ENCODE measurements at regions not wholly inside any gene's neighbourhood (a gene's known extent, or its start where the extent isn't known, plus 50 kb on each side); places are given as distances from the start of the nearest gene placed in this dataset.

- Mint-ChIP-seq H3K4me1 (peaks cover 24% of the 10 kb centered on the region), H3K36me3 (ENCODE audit: low read depth) (peaks cover 4% of the 10 kb centered on the region), H3K27ac (peak overlapping the region; percentile 66), H3K4me3 (no peak overlapping the region), H3K27me3 (ENCODE audit: low read depth, poor library complexity) (peaks cover under 1% of the 10 kb centered on the region), H3K9me3 (peaks cover 9% of the 10 kb centered on the region)
- DNase-seq, result no peak
- no peak for TF ChIP-seq CTCF (IDR thresholded peaks at IDR 0.05)
Observed at GRCh38 chr2:16123421-16123820, 183.1 kb downstream of the MYCN start.

- no peak for DNase-seq
- H3K36me3 Mint-ChIP-seq (ENCODE audit: low read depth), result peaks cover 4% of the 10 kb centered on the region
- peaks cover 24% of the 10 kb centered on the region for H3K4me1 Mint-ChIP-seq
- no peaks in the 10 kb centered on the region for H3K27me3 Mint-ChIP-seq (ENCODE audit: low read depth, poor library complexity)
- no peak overlapping the region for H3K27ac Mint-ChIP-seq
- no peak overlapping the region for H3K4me3 Mint-ChIP-seq
- TF ChIP-seq CTCF (IDR thresholded peaks at IDR 0.05), result no peak
- H3K9me3 Mint-ChIP-seq, result peaks cover 9% of the 10 kb centered on the region
Observed at GRCh38 chr2:16122556-16122955, 182.2 kb downstream of the MYCN start.

DNA sequence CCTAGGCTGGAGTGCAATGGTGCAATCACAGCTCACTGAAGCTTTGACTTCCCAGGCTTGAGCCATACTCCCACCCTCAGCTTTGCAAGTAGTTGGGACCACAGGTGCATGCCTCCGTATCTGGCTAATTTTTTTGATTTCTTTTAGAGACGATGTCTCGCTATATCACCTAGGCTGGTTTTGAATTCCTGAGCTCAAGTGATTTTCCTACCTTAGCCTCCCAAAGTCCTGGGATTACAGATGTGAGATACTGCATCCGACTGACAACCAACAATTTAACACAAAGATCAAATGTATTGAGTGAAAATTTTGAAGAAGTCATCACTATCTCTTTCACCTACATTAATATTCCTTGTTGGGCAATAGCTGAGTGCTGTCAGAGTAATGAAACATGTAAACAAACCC is 181.6 kb downstream of the MYCN start:
- Mint-ChIP-seq H3K27ac (no peak overlapping the region), H3K4me1 (peaks cover 24% of the 10 kb centered on the region), H3K4me3 (no peak overlapping the region), H3K36me3 (ENCODE audit: low read depth) (peaks cover 4% of the 10 kb centered on the region), H3K9me3 (peaks cover 9% of the 10 kb centered on the region), H3K27me3 (ENCODE audit: low read depth, poor library complexity) (no peaks in the 10 kb centered on the region)
- no peak for DNase-seq
- no peak for TF ChIP-seq CTCF (IDR thresholded peaks at IDR 0.05)

DNA sequence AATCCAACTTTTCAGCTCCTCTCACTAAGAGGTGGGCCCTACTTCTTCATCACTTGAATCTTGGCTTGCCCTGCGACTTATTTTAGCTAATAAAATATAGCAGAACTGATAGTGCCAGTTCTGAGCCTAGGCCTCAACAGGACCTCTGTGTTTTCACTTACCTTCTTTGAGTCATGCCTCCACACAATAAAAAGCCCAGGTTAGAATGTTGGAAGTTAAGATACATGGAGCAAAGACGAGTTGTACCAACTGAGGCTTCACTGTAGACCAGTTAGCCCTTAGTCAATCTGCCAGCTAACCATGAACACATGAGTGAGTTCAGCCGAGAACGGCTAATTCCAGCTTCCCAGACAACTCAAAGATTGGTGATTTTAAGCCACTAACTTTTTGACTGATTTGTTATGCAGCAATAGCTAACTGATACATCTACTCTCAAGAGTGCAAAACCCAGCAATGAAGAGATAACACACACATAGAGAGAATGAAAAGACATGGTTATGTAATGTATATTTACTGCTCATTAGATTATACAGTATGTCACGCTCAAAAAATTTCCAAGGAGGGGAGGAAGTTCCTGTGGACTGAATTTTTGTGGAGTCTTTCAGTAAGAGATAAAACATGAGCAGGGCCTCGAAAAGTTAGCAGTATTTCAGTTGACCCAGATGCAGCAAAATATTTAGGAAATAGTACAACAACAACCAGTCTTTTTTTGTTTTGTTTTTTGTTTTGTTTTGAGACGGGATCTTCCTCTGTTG is 181.1 kb downstream of the MYCN start:
- DNase-seq, result no peak
- peaks cover 4% of the 10 kb centered on the region for H3K36me3 Mint-ChIP-seq (ENCODE audit: low read depth)
- no peak for TF ChIP-seq CTCF (IDR thresholded peaks at IDR 0.05)
- no peaks in the 10 kb centered on the region for H3K27me3 Mint-ChIP-seq (ENCODE audit: low read depth, poor library complexity)
- peaks cover 19% of the 10 kb centered on the region for H3K4me1 Mint-ChIP-seq
- no peak overlapping the region for H3K4me3 Mint-ChIP-seq
- H3K27ac Mint-ChIP-seq, result no peak overlapping the region
- H3K9me3 Mint-ChIP-seq, result peaks cover 9% of the 10 kb centered on the region

DNA sequence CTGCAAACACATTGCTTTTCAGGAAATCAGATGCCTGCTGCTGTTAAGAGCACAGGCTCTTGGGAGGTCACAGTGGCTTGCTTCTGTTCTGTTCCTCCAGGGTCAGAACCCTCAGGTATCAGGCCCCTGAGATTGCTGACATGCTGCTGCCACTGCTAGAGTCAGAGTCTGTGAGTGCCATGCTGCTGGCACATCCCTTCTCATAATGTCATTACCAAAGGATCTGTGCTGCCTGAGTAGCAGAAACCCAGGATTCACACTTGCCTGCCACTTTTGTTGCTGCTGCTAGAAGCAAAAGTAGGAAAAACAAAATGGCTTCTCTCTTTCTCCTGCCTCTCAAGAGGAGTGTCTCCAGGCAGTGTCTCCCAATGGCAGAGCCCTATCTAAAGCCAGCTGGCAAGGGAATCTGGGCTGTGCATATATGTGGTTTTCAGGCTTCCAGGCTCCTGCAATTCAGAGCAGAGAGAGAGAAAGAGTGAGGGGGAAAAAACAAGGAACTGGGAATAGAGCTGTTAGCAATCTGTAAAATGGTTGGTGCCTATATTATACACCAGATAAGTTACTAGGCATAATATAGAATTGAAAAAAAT is 180.3 kb downstream of the MYCN start:
- Mint-ChIP-seq H3K4me1 (peaks cover 17% of the 10 kb centered on the region), H3K9me3 (peaks cover 9% of the 10 kb centered on the region), H3K36me3 (ENCODE audit: low read depth) (peaks cover 4% of the 10 kb centered on the region), H3K4me3 (no peak overlapping the region), H3K27ac (peak overlapping the region; percentile 45), H3K27me3 (ENCODE audit: low read depth, poor library complexity) (no peaks in the 10 kb centered on the region)
- DNase-seq, result no peak
- TF ChIP-seq CTCF (IDR thresholded peaks at IDR 0.05), result no peak

DNA sequence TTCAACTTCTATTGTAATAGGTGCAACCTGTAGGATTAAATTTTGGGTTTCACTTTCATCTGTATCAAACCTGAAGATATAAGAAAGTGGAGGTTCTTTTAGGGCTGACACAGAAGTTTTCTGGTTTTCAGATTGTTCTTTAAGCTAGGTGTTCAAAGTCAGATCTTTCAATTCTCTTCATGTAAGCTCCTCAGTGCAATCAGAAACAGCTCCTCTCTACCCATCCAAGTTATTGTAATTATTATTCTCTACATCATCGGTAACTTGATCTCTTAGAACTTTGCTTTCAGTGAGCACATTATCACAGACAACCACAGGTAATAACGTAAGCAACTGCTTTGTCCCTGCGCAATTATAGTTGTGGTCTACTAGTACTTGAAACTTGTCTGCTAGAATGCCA is 179.4 kb downstream of the MYCN start:
- Mint-ChIP-seq H3K27ac (no peak overlapping the region), H3K4me3 (no peak overlapping the region), H3K9me3 (peaks cover 9% of the 10 kb centered on the region), H3K27me3 (ENCODE audit: low read depth, poor library complexity) (no peaks in the 10 kb centered on the region), H3K36me3 (ENCODE audit: low read depth) (peaks cover 4% of the 10 kb centered on the region), H3K4me1 (peaks cover 21% of the 10 kb centered on the region)
- no peak for TF ChIP-seq CTCF (IDR thresholded peaks at IDR 0.05)
- DNase-seq, result no peak

All from nephron progenitor cell (in vitro differentiated cells).